ENCODE measurements at regions not wholly inside any gene's neighbourhood (a gene's known extent, or its start where the extent isn't known, plus 50 kb on each side); places are given as distances from the start of the nearest gene placed in this dataset.

DNA sequence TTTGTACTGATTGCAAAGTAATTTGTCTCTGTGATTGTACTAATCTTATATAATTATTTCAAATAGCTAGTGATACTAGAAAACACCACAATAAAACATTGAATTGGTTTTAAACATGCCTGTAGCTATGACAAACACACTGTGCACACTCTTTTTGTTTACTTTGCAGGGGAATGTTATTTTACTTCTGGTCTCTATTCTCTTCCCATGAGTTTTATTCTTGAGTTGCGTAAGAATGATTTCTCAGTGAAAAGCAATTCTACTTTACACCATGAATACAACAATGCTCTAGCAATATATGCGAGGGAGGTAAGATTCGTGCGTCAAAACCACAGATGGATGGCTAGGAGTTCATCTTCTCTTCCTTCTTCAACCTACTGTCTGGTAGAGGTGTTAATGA is 68.4 kb upstream of the PHACTR1 start:
- no peak overlapping the region for H3K27ac ChIP-seq
- H3K4me3 ChIP-seq, result no peak overlapping the region
- no peak for TF ChIP-seq CTCF (IDR thresholded peaks at IDR 0.05)
- DNase-seq (ENCODE audit: low spot score), result no peak

GRCh38 chr6:12649325-12649724 is 67.2 kb upstream of the PHACTR1 start:
- no peak for DNase-seq (ENCODE audit: low spot score)
- H3K4me3 ChIP-seq, result no peak overlapping the region
- TF ChIP-seq CTCF (IDR thresholded peaks at IDR 0.05), result no peak
- no peak overlapping the region for H3K27ac ChIP-seq

- no peak overlapping the region for H3K27ac ChIP-seq
- no peak for TF ChIP-seq CTCF (IDR thresholded peaks at IDR 0.05)
- no peak overlapping the region for H3K4me3 ChIP-seq
- DNase-seq (ENCODE audit: low spot score), result no peak
Observed at GRCh38 chr6:12653486-12653885, 63.1 kb upstream of the PHACTR1 start.

DNA sequence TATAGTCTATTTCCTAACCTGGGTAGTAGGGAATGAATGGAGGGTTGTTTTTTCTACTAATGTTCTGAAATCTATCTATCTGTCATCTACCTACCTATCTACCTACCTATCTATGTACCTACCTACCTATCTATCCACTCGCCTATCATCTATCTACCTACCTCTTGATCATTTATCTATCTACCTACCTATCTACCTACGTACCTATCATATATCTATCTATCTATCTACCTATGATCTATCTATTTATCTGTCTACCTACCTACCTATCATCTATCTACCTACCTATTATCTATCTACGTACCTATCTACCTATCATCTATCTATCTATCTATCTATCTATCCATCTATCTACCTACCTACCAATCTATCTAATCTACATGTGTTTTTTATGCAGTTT is 62.5 kb upstream of the PHACTR1 start:
- H3K27ac ChIP-seq, result no peak overlapping the region
- no peak for DNase-seq (ENCODE audit: low spot score)
- no peak overlapping the region for H3K4me3 ChIP-seq
- TF ChIP-seq CTCF (IDR thresholded peaks at IDR 0.05), result no peak

DNA sequence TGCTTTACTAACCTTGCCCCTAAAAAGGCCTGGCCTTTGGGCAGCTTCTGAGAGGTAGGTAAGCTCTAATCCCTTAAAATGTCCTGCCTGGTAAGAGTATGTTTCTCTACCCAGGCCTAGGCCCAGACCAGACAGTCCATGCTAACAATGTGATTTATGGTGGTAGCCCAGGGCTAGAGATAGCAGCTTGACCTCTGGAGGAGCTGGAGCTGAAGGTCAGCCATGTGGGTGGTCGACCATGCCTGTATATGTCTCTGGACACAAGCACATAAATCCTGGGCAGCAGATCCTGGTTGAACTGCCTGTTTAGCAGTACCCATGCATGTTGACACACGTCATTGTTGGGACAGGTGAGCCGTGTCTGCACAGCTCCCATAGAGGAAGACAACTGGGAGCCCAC is 62.1 kb upstream of the PHACTR1 start:
- no peak for TF ChIP-seq CTCF (IDR thresholded peaks at IDR 0.05)
- no peak for DNase-seq (ENCODE audit: low spot score)
- H3K4me3 ChIP-seq, result no peak overlapping the region
- no peak overlapping the region for H3K27ac ChIP-seq

DNA sequence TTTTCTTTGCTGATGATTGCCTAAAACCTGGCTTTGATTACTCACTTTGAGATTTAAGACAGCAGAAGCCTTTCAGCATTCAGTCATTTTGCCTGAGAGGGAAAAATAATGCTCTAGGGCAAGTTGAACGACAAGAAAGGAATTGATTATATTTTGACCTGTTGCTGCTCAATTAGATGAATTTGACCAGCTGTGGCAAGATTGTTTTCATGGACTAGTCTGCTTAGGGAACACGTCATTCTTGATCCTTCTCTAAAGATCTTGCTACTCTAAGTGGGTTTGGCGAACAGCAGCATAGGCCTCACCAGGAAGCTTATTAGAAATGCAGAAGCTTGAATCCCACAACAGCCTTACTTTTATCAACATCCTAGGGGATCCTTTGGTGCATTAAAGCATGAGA is 59.7 kb upstream of the PHACTR1 start:
- no peak overlapping the region for H3K4me3 ChIP-seq
- no peak for DNase-seq (ENCODE audit: low spot score)
- H3K27ac ChIP-seq, result no peak overlapping the region
- TF ChIP-seq CTCF (IDR thresholded peaks at IDR 0.05), result no peak

DNA sequence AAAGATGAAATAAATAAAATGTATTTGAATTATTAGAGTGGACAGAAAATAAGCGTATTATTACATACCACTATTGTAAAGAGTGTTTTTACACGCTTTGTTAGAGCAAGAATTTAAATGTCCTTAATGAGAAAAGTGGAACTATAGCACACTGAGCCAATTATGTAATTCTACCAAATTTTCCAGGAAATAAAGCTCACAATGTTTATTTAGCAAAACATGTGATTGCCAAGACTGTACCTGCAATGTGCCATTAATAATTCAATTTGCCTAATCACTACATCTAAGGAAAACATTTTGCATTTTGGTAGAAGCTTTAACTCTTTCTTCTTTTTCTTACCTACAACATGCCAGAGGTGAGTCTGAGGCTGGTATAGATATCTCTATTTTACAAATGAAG is 58.7 kb upstream of the PHACTR1 start:
- no peak for DNase-seq (ENCODE audit: low spot score)
- H3K27ac ChIP-seq, result no peak overlapping the region
- no peak for TF ChIP-seq CTCF (IDR thresholded peaks at IDR 0.05)
- no peak overlapping the region for H3K4me3 ChIP-seq

Measured in coronary artery (tissue), 2 donors.